Right kidney (tissue), 1 donor: ENCODE measurements at regions not wholly inside any gene's neighbourhood (a gene's known extent, or its start where the extent isn't known, plus 50 kb on each side); places are given as distances from the start of the nearest gene placed in this dataset.

Experiments used
- DNase-seq: peaks from one replicate; pipeline ENCODE4 v3.0.0-alpha.2; 2016

DNA sequence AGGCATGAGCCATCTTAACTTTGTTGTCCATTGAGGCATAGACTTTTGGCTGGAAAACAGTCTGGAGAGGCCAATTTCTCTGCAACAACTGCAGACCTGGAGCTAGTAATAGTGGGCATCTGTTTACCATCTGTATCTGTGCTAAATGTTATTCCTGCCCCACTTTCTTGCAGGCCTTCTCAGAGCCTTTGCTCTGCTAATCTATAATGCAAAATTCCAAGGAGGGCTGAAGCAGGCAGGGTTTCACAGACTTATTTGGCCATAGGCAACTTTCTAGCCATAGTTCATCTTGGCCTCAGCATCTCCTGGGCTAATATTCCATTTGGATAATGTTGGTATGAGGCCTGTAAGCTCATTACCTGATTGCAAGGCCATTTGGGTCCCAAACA lies 124.5 kb upstream of the CSF3R start:
- no peak for DNase-seq

GRCh38 chr1:36606641-36607262 lies 124.0 kb upstream of the CSF3R start:
- no peak for DNase-seq

- no peak for DNase-seq
These were observed 123.4 kb upstream of the CSF3R start for GRCh38 chr1:36605942-36606640.

DNA sequence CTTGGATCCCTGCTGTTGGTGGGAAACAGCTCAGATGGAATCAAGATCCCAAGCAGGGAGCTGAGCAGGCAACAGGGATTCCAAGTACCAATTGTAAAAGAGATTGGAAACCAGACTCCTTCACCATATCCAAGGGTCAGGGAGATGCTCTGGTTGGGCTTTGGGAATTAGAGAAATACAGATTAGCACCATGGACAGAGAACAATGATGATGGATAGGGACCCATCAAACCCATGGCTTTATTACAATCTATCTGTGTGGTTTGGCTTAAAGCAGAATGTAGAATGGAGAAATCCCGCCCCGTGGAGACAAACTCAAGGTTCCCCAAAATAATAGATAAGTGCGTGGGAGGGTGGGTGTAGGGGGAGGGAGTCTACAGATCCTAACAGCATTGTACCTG lies 120.7 kb upstream of the CSF3R start:
- DNase-seq = no peak

GRCh38 chr1:36602184-36602583 lies 119.5 kb upstream of the CSF3R start:
- DNase-seq = no peak

- DNase-seq = no peak
These were observed 117.1 kb upstream of the CSF3R start for GRCh38 chr1:36599828-36600227.

DNA sequence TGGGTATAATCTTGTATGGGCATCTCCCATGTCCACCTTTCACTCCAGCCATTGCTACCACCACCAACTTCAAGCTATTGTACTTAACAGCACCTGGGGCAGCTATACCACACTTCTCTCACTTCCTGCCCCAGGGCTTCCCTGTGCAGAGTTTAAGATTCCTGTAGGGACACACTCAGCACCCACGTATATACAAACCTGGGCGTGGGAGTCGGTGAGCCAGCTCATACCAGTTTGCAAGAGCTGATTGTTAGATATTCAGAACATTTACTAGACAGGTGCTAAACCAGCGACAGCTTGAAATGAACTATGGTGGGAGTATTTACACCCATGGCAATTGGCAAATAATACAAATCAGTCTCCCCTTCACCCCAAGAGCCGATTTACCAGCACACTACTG lies 114.8 kb upstream of the CSF3R start:
- DNase-seq = no peak

- no peak for DNase-seq
These were observed 113.2 kb upstream of the CSF3R start for GRCh38 chr1:36595921-36596320.

GRCh38 chr1:36595349-36595748 lies 112.6 kb upstream of the CSF3R start:
- no peak for DNase-seq

GRCh38 chr1:36594023-36594422 lies 111.3 kb upstream of the CSF3R start:
- DNase-seq = no peak

DNA sequence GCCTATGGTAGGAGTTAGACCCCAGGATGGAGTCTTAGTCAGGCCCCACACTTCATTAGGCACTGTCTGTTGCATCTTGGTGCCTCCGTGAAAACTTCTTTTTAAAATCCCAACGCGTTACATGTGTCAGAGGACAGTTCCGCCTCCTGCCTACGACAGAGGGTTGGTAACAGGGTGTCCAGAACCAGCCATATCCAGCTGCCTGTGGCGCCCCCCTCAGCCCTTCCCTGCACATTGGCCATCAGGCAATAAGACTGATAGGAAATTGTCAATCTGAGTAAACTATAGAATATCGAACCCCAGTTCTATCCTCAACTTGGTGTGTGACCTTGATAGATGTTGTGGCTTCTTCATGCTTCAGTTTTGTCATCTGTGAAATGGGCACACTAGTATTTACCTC lies 108.6 kb upstream of the CSF3R start:
- DNase-seq = no peak

- no peak for DNase-seq
These were observed 108.1 kb upstream of the CSF3R start for GRCh38 chr1:36590771-36591170.

- no peak for DNase-seq
These were observed 107.6 kb upstream of the CSF3R start for GRCh38 chr1:36590264-36590663.

DNA sequence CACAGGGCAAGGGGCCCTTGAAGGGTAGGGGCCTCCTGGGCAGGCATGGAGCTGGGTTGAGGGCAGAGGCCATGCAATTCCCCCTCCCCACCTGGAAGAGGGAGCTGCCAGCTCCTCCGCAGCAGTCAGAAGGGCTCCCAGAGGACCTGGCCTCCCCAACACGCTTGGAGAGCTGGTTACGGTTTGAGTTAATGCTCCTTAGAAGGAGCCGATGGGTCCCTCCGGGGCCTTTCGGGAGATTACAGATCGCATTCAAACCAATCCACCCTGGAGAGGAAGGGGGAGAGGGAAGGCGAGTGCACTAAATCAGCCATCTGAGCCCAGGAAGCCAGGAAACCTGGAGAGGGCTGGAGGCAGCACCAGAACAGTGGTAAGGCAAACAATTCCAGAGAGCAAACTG lies 106.3 kb upstream of the CSF3R start:
- no peak for DNase-seq

- DNase-seq = no peak
These were observed 103.1 kb upstream of the CSF3R start for GRCh38 chr1:36585569-36586548.

DNA sequence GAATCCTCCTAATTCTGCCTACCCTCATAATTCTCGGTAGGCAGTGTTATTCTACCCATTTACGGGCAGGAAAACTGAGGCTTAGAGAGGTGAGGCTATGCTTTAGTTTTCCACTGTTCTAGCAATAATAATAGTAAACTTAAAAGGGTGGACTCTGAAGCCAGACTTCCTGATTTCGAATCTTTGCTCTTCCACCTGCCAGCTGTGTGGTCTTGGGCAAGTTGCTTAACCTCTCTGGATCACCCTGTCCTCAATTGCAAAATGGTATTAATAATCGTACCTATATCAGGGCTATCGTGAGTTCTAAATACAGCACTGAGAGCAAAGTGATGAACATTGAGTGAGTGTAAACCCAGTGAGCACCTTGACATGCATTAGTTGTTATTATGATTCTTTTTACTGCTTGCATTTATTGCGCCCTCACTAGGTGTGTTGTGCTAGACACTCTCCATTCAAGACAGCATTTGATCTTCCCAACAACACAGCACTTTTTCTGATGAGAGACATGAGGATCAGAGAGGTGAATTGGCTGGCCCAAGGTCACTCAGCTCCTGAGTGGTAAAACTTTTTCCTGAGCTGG lies 102.3 kb upstream of the CSF3R start:
- no peak for DNase-seq

GRCh38 chr1:36583980-36584782 lies 101.5 kb upstream of the CSF3R start:
- no peak for DNase-seq

- no peak for DNase-seq
These were observed 100.4 kb upstream of the CSF3R start for GRCh38 chr1:36583080-36583479.

GRCh38 chr1:36582066-36582755 lies 99.5 kb upstream of the CSF3R start:
- DNase-seq = no peak

DNA sequence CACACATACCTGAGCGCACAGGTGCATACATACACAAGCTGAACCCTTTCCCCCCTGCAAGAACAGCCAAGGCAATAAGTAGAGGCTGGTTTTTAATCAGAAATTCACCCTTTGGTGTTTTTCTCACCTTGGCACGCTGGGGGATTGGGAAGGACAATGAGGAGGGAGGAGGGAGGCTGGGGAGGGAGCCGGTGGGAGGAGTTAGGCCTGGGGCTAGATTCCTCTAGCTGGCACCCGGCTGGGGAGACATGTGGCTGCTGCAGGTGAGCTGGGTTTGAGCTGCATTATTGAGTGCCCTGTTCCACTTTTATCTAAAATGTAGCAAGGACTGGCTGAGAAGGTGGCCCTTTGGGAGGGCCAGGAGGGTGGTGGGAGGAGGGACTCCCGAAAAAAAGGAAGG lies 97.8 kb upstream of the CSF3R start:
- no peak for DNase-seq

DNA sequence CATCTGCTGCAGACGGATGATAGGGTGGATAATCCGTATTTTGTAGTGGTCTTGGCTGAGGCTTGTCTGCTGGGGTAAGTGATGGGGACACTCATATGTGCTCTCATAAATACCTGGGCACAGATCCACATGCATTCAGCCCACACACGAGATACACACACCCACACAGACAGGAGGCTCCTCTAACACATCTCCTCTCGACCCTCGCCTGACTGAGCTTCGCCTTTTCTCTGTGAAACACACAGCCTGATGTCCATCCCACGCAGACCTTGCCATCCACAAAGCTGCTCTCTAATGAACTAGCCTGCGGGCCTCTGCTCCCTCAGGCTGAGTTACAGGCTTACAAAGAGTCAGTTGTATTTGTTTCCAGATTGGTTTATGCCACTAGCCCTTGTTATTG lies 96.3 kb upstream of the CSF3R start:
- no peak for DNase-seq
